ENCODE measurements at regions not wholly inside any gene's neighbourhood (a gene's known extent, or its start where the extent isn't known, plus 50 kb on each side); places are given as distances from the start of the nearest gene placed in this dataset.

- no peaks in the 10 kb centered on the region for H3K27me3 Mint-ChIP-seq (ENCODE audit: low read depth)
- no peak overlapping the region for H3K27ac Mint-ChIP-seq
Measured at GRCh38 chr1:112312879-112313278, 83.1 kb upstream of the CTTNBP2NL start.

More at GRCh38 chr1:112312879-112313278, 83.1 kb upstream of the CTTNBP2NL start:
- Histone ChIP-seq H3K23ac (ENCODE audit: insufficient read length, low read depth, low read length) (no peak overlapping the region), H4K20me1 (ENCODE audit: control insufficient read depth, insufficient read depth, insufficient read length) (no peaks in the 10 kb centered on the region), H2BK120ac (ENCODE audit: low read depth, low read length, poor library complexity, severe bottlenecking) (no peak overlapping the region), H3K4ac (ENCODE audit: low read depth, low read length) (no peak overlapping the region), H3K23me2 (ENCODE audit: insufficient read length, low read depth, low read length, poor library complexity, severe bottlenecking) (no peaks in the 10 kb centered on the region), H2BK15ac (ENCODE audit: low read depth, low read length) (no peak overlapping the region; the same call in 1 of the 2 replicates), H4K91ac (ENCODE audit: insufficient read length, low read depth, low read length) (no peak overlapping the region), H3K9ac (ENCODE audit: extremely low read depth, insufficient read length, low read length) (no peak overlapping the region), H3K27ac (ENCODE audit: insufficient read length, low read depth, low read length) (no peak overlapping the region), H3T11ph (ENCODE audit: low read length) (no peak overlapping the region), H3K4me1 (ENCODE audit: insufficient read depth, low read length) (peaks cover 7% of the 10 kb centered on the region; the same call in 1 of the 2 replicates), H3K79me1 (ENCODE audit: insufficient read depth, low read depth, low read length, poor library complexity, severe bottlenecking) (no peaks in the 10 kb centered on the region), H2BK5ac (ENCODE audit: insufficient read length, low read length) (no peak overlapping the region), H3K79me2 (ENCODE audit: insufficient read depth, low read length) (no peaks in the 10 kb centered on the region), H2AK5ac (ENCODE audit: insufficient read length, low read length) (no peak overlapping the region), H4K8ac (replicated peaks; ENCODE audit: insufficient read length, low read depth, low read length) (no peak overlapping the region), H2BK12ac (ENCODE audit: insufficient read length, low read depth, low read length) (no peak overlapping the region), H3K4me2 (ENCODE audit: insufficient read depth, insufficient read length, low read length) (no peak overlapping the region), H2BK20ac (ENCODE audit: low read depth, low read length, poor library complexity, severe bottlenecking) (no peak overlapping the region), H3K56ac (ENCODE audit: insufficient read length, low read depth, low read length) (no peak overlapping the region), H3K9me3 (ENCODE audit: control insufficient read depth, low read depth, low read length) (no peaks in the 10 kb centered on the region), H2AFZ (ENCODE audit: low read length) (no peak overlapping the region), H4K5ac (ENCODE audit: insufficient read length, low read depth, low read length) (no peak overlapping the region), H3K27me3 (ENCODE audit: insufficient read depth, low read length) (no peaks in the 10 kb centered on the region), H3K18ac (ENCODE audit: insufficient read length, low read depth, low read length) (no peak overlapping the region), H3K14ac (ENCODE audit: insufficient read depth, low read length) (no peak overlapping the region)
- peaks cover 3 to 6% of the 10 kb centered on the region in 2 experiments; a peak in 4 of 5 replicates for H3K9me3 Mint-ChIP-seq
- WGBS (ENCODE audit: extremely low coverage, insufficient read length, low lambda C conversion rate), result no CpG with 5 or more reads among the region's 5 CpGs
- H3K4me3 Mint-ChIP-seq, result no peak overlapping the region
- H3K36me3 Mint-ChIP-seq (ENCODE audit: insufficient read depth in 1 of 3, low read depth in 3 of 3), result no peaks in the 10 kb centered on the region; a peak in 1 of 7 replicates
- peaks cover 28 to 32% of the 10 kb centered on the region in 2 experiments for H3K4me1 Mint-ChIP-seq
- no peak for TF ChIP-seq CTCF (conservative IDR thresholded peaks at IDR 0.05)
- DNase-seq, result no peak

All from H9 (cell line).